HCT116 (cell line): ENCODE measurements at regions not wholly inside any gene's neighbourhood (a gene's known extent, or its start where the extent isn't known, plus 50 kb on each side); places are given as distances from the start of the nearest gene placed in this dataset.

Source experiments
- ATAC-seq: fragments of 200-7000 bp; cut with Tn5 transposase; 2 replicates; pipeline ENCODE4 v1.9.1; 2020; ENCODE audit warnings: mild to moderate bottlenecking, moderate library complexity
- BruUV-seq: library from RNA; stranded (reverse); fragments of 400-500 nt; replicated peaks from 2 replicates; lab custom pipeline; 2021; lab: Mats Ljungman, UMichigan
- CTCF ChIA-PET: fragments of 300-600 bp; sonication (Branson Sonifier 250); formaldehyde crosslinking; loops from one replicate; lab custom pipeline; 2021; ENCODE audit warnings: antibody characterized with exemption; lab: Charles Lee
- POLR2A ChIA-PET: fragments of 300-600, 350-600 bp; sonication (Branson Sonifier 250); formaldehyde crosslinking; loops from one replicate; lab custom pipeline; 2021; ENCODE audit warnings: antibody characterized with exemption; lab: Charles Lee
- RAD21 ChIA-PET, 2 experiments: fragments of 300-600 bp; sonication (Branson Sonifier 250); formaldehyde crosslinking; loops; one replicate each; lab custom pipeline; 2023; ENCODE audit warnings: low total read pairs in 2 of 2; ENCODE audit not compliant: uncharacterized antibody in 2 of 2, unreplicated experiment in 2 of 2, low non-redundant PET in 1 of 2; lab: Charles Lee
- DNase-seq: peaks from one replicate; pipeline ENCODE4 v3.0.0-alpha.2; 2010; ENCODE audit warnings: low read depth, low spot score
- H2AFZ ChIP-seq: fragments of 200-600 bp; shearing (Covaris generic), sonication (generic); 2 replicates; pipeline ENCODE4 v1.6.1; 2017; ENCODE audit warnings: low read depth, mixed run types, mixed read lengths, antibody characterized with exemption, low read length; ENCODE audit not compliant: poor library complexity, severe bottlenecking
- H3K27ac ChIP-seq: 2 replicates; pipeline ENCODE4 v1.5.1; 2012; ENCODE audit warnings: low read depth, low read length
- H3K27me3 ChIP-seq: fragments of 200-600 bp; sonication (generic); 2 replicates; pipeline ENCODE4 v1.6.1; 2016; ENCODE audit warnings: mixed run types, low read length, mixed read lengths; ENCODE audit not compliant: insufficient read depth
- H3K36me3 ChIP-seq, 2 experiments: fragments of 200-500 bp in 1 of 2; fragments of 200-600 bp in 1 of 2; sonication (Bioruptor generic) in 1 of 2; sonication (generic) in 1 of 2; 2 replicates each; pipeline versions ENCODE4 v1.5.1 to v1.6.1; 2014 to 2016; ENCODE audit warnings: low read length in 2 of 2, inconsistent platforms in 1 of 2, mixed read lengths in 1 of 2, mixed run types in 1 of 2; ENCODE audit not compliant: insufficient read depth in 2 of 2, control insufficient read depth in 1 of 2
- H3K4me1 ChIP-seq, 2 experiments: fragments of 200-600 bp in 1 of 2; sonication (generic) in 1 of 2; 2 replicates each; pipeline versions ENCODE4 v1.5.1 to v1.6.1; 2012 to 2017; ENCODE audit warnings: low read length in 2 of 2, inconsistent platforms in 1 of 2, mild to moderate bottlenecking in 1 of 2, mixed read lengths in 1 of 2, mixed run types in 1 of 2, moderate library complexity in 1 of 2; ENCODE audit not compliant: insufficient read depth in 2 of 2, control insufficient read depth in 1 of 2
- H3K4me2 ChIP-seq: fragments of 200-600 bp; sonication (generic); 2 replicates; pipeline ENCODE4 v1.6.1; 2017; ENCODE audit warnings: mixed run types, low read length, mixed read lengths
- H3K4me3 ChIP-seq, 2 experiments: fragments of 200-600 bp in 1 of 2; sonication (generic) in 1 of 2; replicated peaks in 1 of 2; 2 replicates each; pipeline ENCODE4 v1.5.1; 2011 to 2016; ENCODE audit warnings: low read length in 2 of 2, control low read depth in 1 of 2, low read depth in 1 of 2, mild to moderate bottlenecking in 1 of 2, mixed read lengths in 1 of 2, mixed run types in 1 of 2
- H3K79me2 ChIP-seq: fragments of 200-600 bp; sonication (generic); 2 replicates; pipeline ENCODE4 v1.6.1; 2017; ENCODE audit warnings: mild to moderate bottlenecking, mixed run types, low read length, moderate library complexity, mixed read lengths; ENCODE audit not compliant: insufficient read depth
- H3K9ac ChIP-seq: fragments of 200-600 bp; sonication (generic); 2 replicates; pipeline ENCODE4 v1.6.1; 2016; ENCODE audit warnings: low read length, mixed read lengths
- H3K9me2 ChIP-seq: fragments of 200-600 bp; sonication (generic), shearing (Covaris generic); 2 replicates; pipeline ENCODE4 v1.6.1; 2017; ENCODE audit warnings: mixed run types, mild to moderate bottlenecking, moderate library complexity; ENCODE audit not compliant: insufficient read depth
- H3K9me3 ChIP-seq, 2 experiments: fragments of 200-500 bp in 1 of 2; fragments of 200-600 bp in 1 of 2; sonication (Bioruptor generic) in 1 of 2; sonication (generic) in 1 of 2; 2 replicates each; pipeline ENCODE4 v1.6.1; 2014 to 2017; ENCODE audit warnings: low read length in 2 of 2, mixed read lengths in 2 of 2, inconsistent platforms in 1 of 2, low read depth in 1 of 2, mild to moderate bottlenecking in 1 of 2, mixed run types in 1 of 2, moderate library complexity in 1 of 2; ENCODE audit not compliant: control insufficient read depth in 1 of 2, insufficient read depth in 1 of 2
- H4K20me1 ChIP-seq: fragments of 200-600 bp; sonication (generic), shearing (Covaris generic); 2 replicates; pipeline ENCODE4 v1.6.1; 2017; ENCODE audit warnings: mixed run types, mild to moderate bottlenecking, moderate library complexity; ENCODE audit not compliant: insufficient read depth
- CBX3 ChIP-seq: IDR thresholded peaks from 2 replicates; pipeline ENCODE4 v1.6.1; 2012; ENCODE audit warnings: low read depth
- ELF1 ChIP-seq: IDR thresholded peaks from 2 replicates; pipeline ENCODE4 v1.6.1; 2012; ENCODE audit warnings: low read depth, borderline replicate concordance
- EZH2 ChIP-seq: fragments of 200-600 bp; sonication (generic); IDR thresholded peaks from 2 replicates; pipeline ENCODE4 v1.6.1; 2017; ENCODE audit warnings: antibody characterized with exemption, mixed run types
- EZH2phosphoT487 ChIP-seq: fragments of 200-600 bp; IDR thresholded peaks from 2 replicates; pipeline ENCODE4 v1.6.1; 2018; ENCODE audit warnings: antibody characterized with exemption, borderline replicate concordance
- FOSL1 ChIP-seq: IDR thresholded peaks from 2 replicates; pipeline ENCODE4 v1.6.1; 2012; ENCODE audit warnings: low read depth
- POLR2A ChIP-seq: IDR thresholded peaks from 2 replicates; pipeline ENCODE4 v1.7.0; 2011; ENCODE audit warnings: borderline replicate concordance; ENCODE audit not compliant: insufficient read depth, insufficient read length; ENCODE audit errors: extremely low read depth
- POLR2AphosphoS5 ChIP-seq: IDR thresholded peaks from 2 replicates; pipeline ENCODE4 v1.6.1; 2011; ENCODE audit warnings: mild to moderate bottlenecking, low read depth, low read length, moderate library complexity
- RAD21 ChIP-seq: IDR thresholded peaks from 2 replicates; pipeline ENCODE4 v1.6.1; 2012; ENCODE audit warnings: low read depth, mild to moderate bottlenecking
- SIN3A ChIP-seq: IDR thresholded peaks from 2 replicates; pipeline ENCODE4 v1.6.1; 2012; ENCODE audit warnings: low read depth
- SP1 ChIP-seq: IDR thresholded peaks from 2 replicates; pipeline ENCODE4 v1.6.1; 2012; ENCODE audit warnings: low read depth
- SRF ChIP-seq: IDR thresholded peaks from 2 replicates; pipeline ENCODE4 v1.6.1; 2012; ENCODE audit warnings: low read depth
- ZFX ChIP-seq: fragments of 450-650 bp; IDR thresholded peaks from 2 replicates; pipeline ENCODE4 v1.6.1; 2017
- ZNF274 ChIP-seq: fragments of 200-500 bp; sonication (Bioruptor generic); IDR thresholded peaks from 2 replicates; pipeline ENCODE4 v1.6.1; 2014; ENCODE audit warnings: mild to moderate bottlenecking, low read depth, low read length, inconsistent platforms
- intact Hi-C: fragments of 100-400 bp; cut with micrococcal nuclease; formaldehyde crosslinking; loops from 2 replicates; pipeline ENCODE4 v1.10.0; 2022
- TF ChIP-seq, protein P1 (sequence below), 3 experiments: fragments of 200-600 bp in 1 of 3; sonication (generic) in 1 of 3; IDR thresholded peaks in 2 of 3; conservative IDR thresholded peaks in 1 of 3; 2 replicates each; pipeline ENCODE4 v1.5.1; 2012 to 2017; ENCODE audit warnings: low read depth in 2 of 3, low read length in 2 of 3, antibody characterized with exemption in 1 of 3, borderline replicate concordance in 1 of 3, control low read depth in 1 of 3, mild to moderate bottlenecking in 1 of 3, mixed read lengths in 1 of 3, mixed run types in 1 of 3, moderate library complexity in 1 of 3; ENCODE audit not compliant: insufficient read depth in 1 of 3
- TF ChIP-seq, protein P2 (sequence below): IDR thresholded peaks from 2 replicates; pipeline ENCODE4 v1.6.1; 2011; ENCODE audit warnings: mild to moderate bottlenecking, low read length, moderate library complexity; ENCODE audit not compliant: insufficient replicate concordance; ENCODE audit errors: extremely low read depth
- TF ChIP-seq, protein P3 (sequence below): IDR thresholded peaks from 2 replicates; pipeline ENCODE4 v1.6.1; 2012
- TF ChIP-seq, protein P4 (sequence below): IDR thresholded peaks from 2 replicates; pipeline ENCODE4 v1.6.1; 2012

DNA sequence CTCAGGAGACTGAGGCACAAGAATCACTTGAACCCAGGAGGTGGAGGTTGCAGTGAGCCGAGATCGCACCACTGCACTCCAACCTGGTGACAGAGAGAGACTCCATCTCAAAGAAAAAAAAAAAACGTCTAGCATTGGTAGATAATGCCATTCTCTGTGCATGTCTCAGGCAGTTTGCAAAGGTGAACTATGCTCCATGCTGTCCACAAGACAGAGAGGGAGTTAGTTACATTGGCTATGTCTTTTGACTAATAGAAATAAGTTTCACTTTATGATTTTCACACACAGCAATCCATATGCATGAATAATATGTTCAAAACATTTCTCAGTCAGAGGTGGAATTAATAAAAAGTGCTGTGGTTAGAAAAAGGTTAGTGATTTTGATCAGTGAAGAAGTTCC, 591.4 kb downstream of the ETS1 start:
- ChIA-PET RAD21 (no interaction called here), CTCF (no interaction called here), POLR2A (no interaction called here)
- Histone ChIP-seq H2AFZ (no peak overlapping the region), H3K4me1 (no peaks in the 10 kb centered on the region), H3K79me2 (no peaks in the 10 kb centered on the region), H3K9me3 (no peaks in the 10 kb centered on the region; a peak in 1 of 4 replicates), H3K4me2 (no peak overlapping the region), H4K20me1 (no peaks in the 10 kb centered on the region), H3K36me3 (no peaks in the 10 kb centered on the region), H3K27me3 (no peaks in the 10 kb centered on the region), H3K4me3 (no peak overlapping the region), H3K9ac (no peak overlapping the region), H3K9me2 (no peaks in the 10 kb centered on the region), H3K27ac (no peak overlapping the region)
- ATAC-seq: no peak
- TF ChIP-seq SRF (no peak), RAD21 (no peak), EZH2 (no peak), SP1 (no peak), ZNF274 (no peak), ZFX (no peak), SIN3A (no peak), POLR2A (no peak), ELF1 (no peak), CBX3 (no peak), FOSL1 (no peak), EZH2phosphoT487 (no peak), POLR2AphosphoS5 (no peak)
- TF ChIP-seq, protein P1, sequence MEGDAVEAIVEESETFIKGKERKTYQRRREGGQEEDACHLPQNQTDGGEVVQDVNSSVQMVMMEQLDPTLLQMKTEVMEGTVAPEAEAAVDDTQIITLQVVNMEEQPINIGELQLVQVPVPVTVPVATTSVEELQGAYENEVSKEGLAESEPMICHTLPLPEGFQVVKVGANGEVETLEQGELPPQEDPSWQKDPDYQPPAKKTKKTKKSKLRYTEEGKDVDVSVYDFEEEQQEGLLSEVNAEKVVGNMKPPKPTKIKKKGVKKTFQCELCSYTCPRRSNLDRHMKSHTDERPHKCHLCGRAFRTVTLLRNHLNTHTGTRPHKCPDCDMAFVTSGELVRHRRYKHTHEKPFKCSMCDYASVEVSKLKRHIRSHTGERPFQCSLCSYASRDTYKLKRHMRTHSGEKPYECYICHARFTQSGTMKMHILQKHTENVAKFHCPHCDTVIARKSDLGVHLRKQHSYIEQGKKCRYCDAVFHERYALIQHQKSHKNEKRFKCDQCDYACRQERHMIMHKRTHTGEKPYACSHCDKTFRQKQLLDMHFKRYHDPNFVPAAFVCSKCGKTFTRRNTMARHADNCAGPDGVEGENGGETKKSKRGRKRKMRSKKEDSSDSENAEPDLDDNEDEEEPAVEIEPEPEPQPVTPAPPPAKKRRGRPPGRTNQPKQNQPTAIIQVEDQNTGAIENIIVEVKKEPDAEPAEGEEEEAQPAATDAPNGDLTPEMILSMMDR (IDR thresholded peaks at IDR 0.05 in 2 of 3, conservative IDR thresholded peaks at IDR 0.05 in 1 of 3; ENCODE audit: borderline replicate concordance in 1 of 3, insufficient read depth in 1 of 3, low read depth in 2 of 3, low read length in 2 of 3): no peak
- TF ChIP-seq, protein P2, sequence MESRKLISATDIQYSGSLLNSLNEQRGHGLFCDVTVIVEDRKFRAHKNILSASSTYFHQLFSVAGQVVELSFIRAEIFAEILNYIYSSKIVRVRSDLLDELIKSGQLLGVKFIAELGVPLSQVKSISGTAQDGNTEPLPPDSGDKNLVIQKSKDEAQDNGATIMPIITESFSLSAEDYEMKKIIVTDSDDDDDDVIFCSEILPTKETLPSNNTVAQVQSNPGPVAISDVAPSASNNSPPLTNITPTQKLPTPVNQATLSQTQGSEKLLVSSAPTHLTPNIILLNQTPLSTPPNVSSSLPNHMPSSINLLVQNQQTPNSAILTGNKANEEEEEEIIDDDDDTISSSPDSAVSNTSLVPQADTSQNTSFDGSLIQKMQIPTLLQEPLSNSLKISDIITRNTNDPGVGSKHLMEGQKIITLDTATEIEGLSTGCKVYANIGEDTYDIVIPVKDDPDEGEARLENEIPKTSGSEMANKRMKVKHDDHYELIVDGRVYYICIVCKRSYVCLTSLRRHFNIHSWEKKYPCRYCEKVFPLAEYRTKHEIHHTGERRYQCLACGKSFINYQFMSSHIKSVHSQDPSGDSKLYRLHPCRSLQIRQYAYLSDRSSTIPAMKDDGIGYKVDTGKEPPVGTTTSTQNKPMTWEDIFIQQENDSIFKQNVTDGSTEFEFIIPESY: no peak
- TF ChIP-seq, protein P3, sequence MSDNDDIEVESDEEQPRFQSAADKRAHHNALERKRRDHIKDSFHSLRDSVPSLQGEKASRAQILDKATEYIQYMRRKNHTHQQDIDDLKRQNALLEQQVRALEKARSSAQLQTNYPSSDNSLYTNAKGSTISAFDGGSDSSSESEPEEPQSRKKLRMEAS: no peak
- TF ChIP-seq, protein P4, sequence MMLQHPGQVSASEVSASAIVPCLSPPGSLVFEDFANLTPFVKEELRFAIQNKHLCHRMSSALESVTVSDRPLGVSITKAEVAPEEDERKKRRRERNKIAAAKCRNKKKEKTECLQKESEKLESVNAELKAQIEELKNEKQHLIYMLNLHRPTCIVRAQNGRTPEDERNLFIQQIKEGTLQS: no peak
- no TSS peak for BruUV-seq
- intact Hi-C loops: no loop called here
- DNase-seq: no peak
